ENCODE measurements at regions not wholly inside any gene's neighbourhood (a gene's known extent, or its start where the extent isn't known, plus 50 kb on each side); places are given as distances from the start of the nearest gene placed in this dataset.

DNA sequence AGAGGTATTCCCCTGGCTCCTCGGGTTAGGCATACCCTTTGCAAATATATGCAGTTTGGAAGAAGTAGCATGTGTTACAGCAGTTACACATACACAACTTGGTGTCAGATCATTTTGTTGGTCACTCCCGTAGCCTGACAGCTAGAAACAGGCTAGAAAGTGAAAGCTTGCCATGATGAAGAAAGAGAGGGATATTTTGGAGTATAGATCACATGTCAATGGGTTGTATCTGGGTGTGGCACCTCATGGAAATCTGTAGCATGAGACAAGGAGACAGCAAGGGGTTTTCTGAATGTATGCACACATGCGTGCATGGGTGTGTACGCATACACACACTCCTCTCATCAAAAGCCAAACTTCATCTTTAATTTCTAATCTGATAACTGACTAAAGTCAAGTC is 1914.5 kb upstream of the PIK3C3 start:
- Histone ChIP-seq H3K27me3 (no peaks in the 10 kb centered on the region), H3K9me3 (no peaks in the 10 kb centered on the region), H3K4me3 (no peak overlapping the region), H3K36me3 (no peaks in the 10 kb centered on the region), H3K4me1 (ENCODE audit: insufficient read depth) (no peaks in the 10 kb centered on the region), H3K27ac (no peak overlapping the region)
- TF ChIP-seq EP300 (IDR thresholded peaks at IDR 0.05) (no peak), POLR2A (IDR thresholded peaks at IDR 0.05) (no peak), CTCF (IDR thresholded peaks at IDR 0.05) (no peak)
- 84 to 86% (median 85%) methylated on average over 4 of the region's 4 CpGs for WGBS, 3 donors
- DNase-seq, result no peak
- intact Hi-C loops (cut with DNase I), result no loop called here

DNA sequence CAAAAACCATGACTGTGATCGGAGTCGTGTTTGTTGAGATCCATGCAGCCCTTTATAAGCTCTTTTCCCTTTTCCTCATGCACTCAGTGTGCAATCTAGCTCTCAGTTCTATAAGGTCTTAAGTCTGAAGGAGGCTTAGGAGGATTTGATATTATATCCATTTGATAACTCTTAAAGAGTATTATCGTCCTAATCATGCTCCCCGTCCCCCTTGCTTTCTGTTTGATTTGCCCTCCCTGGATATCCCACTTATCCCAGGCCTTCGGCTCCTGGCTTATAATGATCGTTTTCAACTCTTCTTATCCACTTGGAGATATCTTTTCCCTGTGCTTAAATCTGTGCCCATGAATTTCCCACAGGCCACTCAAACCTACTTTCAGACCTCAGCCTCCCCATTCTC is 1917.7 kb upstream of the PIK3C3 start:
- intact Hi-C loops (cut with DNase I), result no loop called here
- H3K27ac ChIP-seq, result no peak overlapping the region
- no peak for TF ChIP-seq POLR2A (IDR thresholded peaks at IDR 0.05)
- no peak for TF ChIP-seq EP300 (IDR thresholded peaks at IDR 0.05)
- TF ChIP-seq CTCF (IDR thresholded peaks at IDR 0.05), result no peak
- 89 to 93% (median 91%) methylated on average over 6 of the region's 6 CpGs for WGBS, 3 donors
- H3K4me1 ChIP-seq (ENCODE audit: insufficient read depth), result no peaks in the 10 kb centered on the region
- no peaks in the 10 kb centered on the region for H3K27me3 ChIP-seq
- no peak overlapping the region for H3K4me3 ChIP-seq
- H3K9me3 ChIP-seq, result no peaks in the 10 kb centered on the region
- DNase-seq, result no peak
- no peaks in the 10 kb centered on the region for H3K36me3 ChIP-seq

DNA sequence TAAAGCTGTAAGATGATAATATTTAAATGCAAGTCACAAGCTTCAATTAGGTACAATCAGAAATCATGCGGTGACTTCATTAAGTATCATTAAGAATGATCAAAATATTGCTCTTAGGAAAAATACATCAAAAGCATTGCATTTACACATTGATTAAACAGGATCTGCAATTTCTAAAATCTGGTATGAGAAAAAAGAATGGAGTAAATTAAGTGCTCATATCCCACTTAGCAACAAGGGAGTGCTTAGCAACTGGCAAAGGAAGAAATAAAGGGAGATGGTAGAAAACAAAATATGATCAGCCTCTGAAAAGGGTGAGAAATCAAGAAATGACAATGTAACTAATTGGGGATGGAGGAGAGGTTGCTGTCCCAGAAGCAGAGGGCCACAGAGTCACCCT is 1918.2 kb upstream of the PIK3C3 start:
- Histone ChIP-seq H3K4me3 (no peak overlapping the region), H3K27ac (no peak overlapping the region), H3K4me1 (ENCODE audit: insufficient read depth) (no peaks in the 10 kb centered on the region), H3K27me3 (no peaks in the 10 kb centered on the region), H3K36me3 (no peaks in the 10 kb centered on the region), H3K9me3 (no peaks in the 10 kb centered on the region)
- 92 to 98% (median 94%) methylated on average over 1 of the region's 1 CpG for WGBS, 3 donors
- intact Hi-C loops (cut with DNase I), result no loop called here
- TF ChIP-seq CTCF (IDR thresholded peaks at IDR 0.05) (no peak), POLR2A (IDR thresholded peaks at IDR 0.05) (no peak), EP300 (IDR thresholded peaks at IDR 0.05) (no peak)
- no peak for DNase-seq

DNA sequence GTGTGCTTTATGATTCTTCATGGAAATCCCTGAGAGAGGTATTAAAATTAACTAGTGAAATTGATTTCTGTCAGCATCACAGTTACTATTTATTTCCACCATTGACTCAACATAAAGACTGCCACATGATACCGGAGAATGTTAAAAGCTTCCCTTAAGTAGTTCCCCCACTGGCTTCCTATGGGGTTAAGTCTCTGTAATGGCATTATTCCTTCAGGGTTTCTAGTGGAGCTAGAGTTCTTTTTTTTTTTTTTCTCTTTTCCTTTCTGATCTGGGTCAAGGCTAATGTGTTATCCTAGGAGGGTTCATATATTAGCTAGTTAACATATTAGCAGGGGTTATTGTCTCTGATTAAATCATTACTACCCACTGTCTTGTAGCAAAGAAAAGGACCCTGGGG is 1919.1 kb upstream of the PIK3C3 start:
- H3K9me3 ChIP-seq, result no peaks in the 10 kb centered on the region
- 95 to 100% (median 98%) methylated on average over 1 of the region's 1 CpG for WGBS, 3 donors
- intact Hi-C loops (cut with DNase I), result no loop called here
- no peak for DNase-seq
- no peak overlapping the region for H3K4me3 ChIP-seq
- H3K27ac ChIP-seq, result no peak overlapping the region
- H3K4me1 ChIP-seq (ENCODE audit: insufficient read depth), result no peaks in the 10 kb centered on the region
- no peak for TF ChIP-seq POLR2A (IDR thresholded peaks at IDR 0.05)
- TF ChIP-seq EP300 (IDR thresholded peaks at IDR 0.05), result no peak
- no peak for TF ChIP-seq CTCF (IDR thresholded peaks at IDR 0.05)
- no peaks in the 10 kb centered on the region for H3K36me3 ChIP-seq
- no peaks in the 10 kb centered on the region for H3K27me3 ChIP-seq

DNA sequence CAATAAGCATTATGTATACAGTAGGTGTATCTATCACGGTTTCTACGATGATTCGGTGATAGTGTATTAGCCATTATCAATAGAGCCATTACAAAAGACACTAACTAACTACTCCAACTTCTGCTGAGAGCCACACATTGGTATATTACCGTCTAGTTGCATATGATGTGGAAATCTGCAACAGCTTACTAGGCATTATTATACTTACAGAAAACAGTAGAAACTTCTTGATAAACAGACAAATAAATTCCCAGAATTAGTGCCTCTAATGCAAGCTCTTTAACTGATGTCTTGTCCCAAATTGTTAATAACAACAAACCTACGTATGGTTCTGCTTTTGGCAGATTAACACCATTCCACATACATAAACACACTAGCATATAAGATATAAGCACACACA is 1923.0 kb upstream of the PIK3C3 start:
- DNase-seq, result no peak
- no peak overlapping the region for H3K4me3 ChIP-seq
- no peaks in the 10 kb centered on the region for H3K9me3 ChIP-seq
- no peaks in the 10 kb centered on the region for H3K27me3 ChIP-seq
- H3K27ac ChIP-seq, result no peak overlapping the region
- 68 to 80% (median 71%) methylated on average over 5 of the region's 5 CpGs for WGBS, 3 donors
- no peaks in the 10 kb centered on the region for H3K4me1 ChIP-seq (ENCODE audit: insufficient read depth)
- no peaks in the 10 kb centered on the region for H3K36me3 ChIP-seq
- intact Hi-C loops (cut with DNase I), result no loop called here
- TF ChIP-seq POLR2A (IDR thresholded peaks at IDR 0.05) (no peak), EP300 (IDR thresholded peaks at IDR 0.05) (no peak), CTCF (IDR thresholded peaks at IDR 0.05) (no peak)

Data from ovary (tissue), 7 donors.